Karpas-422 (cell line): ENCODE measurements at regions not wholly inside any gene's neighbourhood (a gene's known extent, or its start where the extent isn't known, plus 50 kb on each side); places are given as distances from the start of the nearest gene placed in this dataset. TPM values are rescaled to one million over a fixed set of nuclear protein-coding genes. Genes with fewer than 3 reads are reported as not detected.

Experiments
- DNase-seq: peaks from one replicate; pipeline ENCODE4 v3.0.0-alpha.2; 2015
- H2AFZ ChIP-seq: fragments of 200-600 bp; sonication (generic); 2 replicates; pipeline ENCODE4 v1.6.1; 2014; ENCODE audit warnings: antibody characterized with exemption, low read length, mixed read lengths
- H3K27ac ChIP-seq: fragments of 200-600 bp; sonication (generic); 2 replicates; pipeline ENCODE4 v1.5.1; 2014; ENCODE audit warnings: mild to moderate bottlenecking, low read length, moderate library complexity
- H3K27me3 ChIP-seq: fragments of 200-600 bp; sonication (generic); 2 replicates; pipeline ENCODE4 v1.6.1; 2014; ENCODE audit warnings: low read length, mixed read lengths
- H3K36me3 ChIP-seq: fragments of 200-600 bp; sonication (generic); 2 replicates; pipeline ENCODE4 v1.6.1; 2014; ENCODE audit warnings: low read length, mixed read lengths; ENCODE audit not compliant: insufficient read depth
- H3K4me1 ChIP-seq: fragments of 200-600 bp; sonication (generic); 2 replicates; pipeline ENCODE4 v1.6.1; 2014; ENCODE audit warnings: mild to moderate bottlenecking, low read length, mixed read lengths
- H3K4me2 ChIP-seq: fragments of 200-600 bp; sonication (generic); 2 replicates; pipeline ENCODE4 v1.6.1; 2014; ENCODE audit warnings: low read length, low read depth, mild to moderate bottlenecking; ENCODE audit not compliant: poor library complexity, severe bottlenecking
- H3K4me3 ChIP-seq: fragments of 200-600 bp; sonication (generic); 2 replicates; pipeline ENCODE4 v1.5.1; 2014; ENCODE audit warnings: mild to moderate bottlenecking, antibody characterized with exemption, low read length, mixed read lengths
- H3K79me2 ChIP-seq: fragments of 200-600 bp; sonication (generic); 2 replicates; pipeline ENCODE4 v1.6.1; 2014; ENCODE audit warnings: mild to moderate bottlenecking, low read length, mixed read lengths
- H3K9ac ChIP-seq: fragments of 200-600 bp; sonication (generic); 2 replicates; pipeline ENCODE4 v1.6.0; 2014; ENCODE audit warnings: low read length
- H3K9me2 ChIP-seq: fragments of 200-600 bp; sonication (generic), shearing (Covaris generic); replicated peaks from 2 replicates; pipeline ENCODE4 v1.6.0; 2014; ENCODE audit warnings: mild to moderate bottlenecking, low read length, moderate library complexity; ENCODE audit not compliant: insufficient read depth
- H3K9me3 ChIP-seq: fragments of 300-700, 200-600 bp; sonication (generic); 2 replicates; pipeline ENCODE4 v1.6.1; 2014; ENCODE audit warnings: low read length, mixed read lengths
- H4K20me1 ChIP-seq: fragments of 200-600 bp; sonication (generic); 2 replicates; pipeline ENCODE4 v1.6.1; 2014; ENCODE audit warnings: mild to moderate bottlenecking, antibody characterized with exemption, low read length, low read depth; ENCODE audit not compliant: insufficient read depth
- small RNA-seq: library from RNA; depleted of rRNA; stranded (forward); fragments of <200 nt; gene quantifications from one replicate; pipeline ENCODE3, GENCODE V24; 2014

- no peak overlapping the region for H3K9ac ChIP-seq
- no peaks in the 10 kb centered on the region for H3K4me1 ChIP-seq
- no peak overlapping the region for H3K4me2 ChIP-seq
- no peak overlapping the region for H3K4me3 ChIP-seq
- peaks cover 37% of the 10 kb centered on the region for H3K9me3 ChIP-seq
- no peaks in the 10 kb centered on the region for H3K27me3 ChIP-seq
- H4K20me1 ChIP-seq: no peaks in the 10 kb centered on the region
- H2AFZ ChIP-seq: no peak overlapping the region
- no peak overlapping the region for H3K27ac ChIP-seq
- no peaks in the 10 kb centered on the region for H3K9me2 ChIP-seq
- H3K36me3 ChIP-seq: no peaks in the 10 kb centered on the region
- DNase-seq: no peak
- H3K79me2 ChIP-seq: no peaks in the 10 kb centered on the region
These were observed 68.7 kb upstream of the ATP10A start for GRCh38 chr15:25931851-25932250.

DNA sequence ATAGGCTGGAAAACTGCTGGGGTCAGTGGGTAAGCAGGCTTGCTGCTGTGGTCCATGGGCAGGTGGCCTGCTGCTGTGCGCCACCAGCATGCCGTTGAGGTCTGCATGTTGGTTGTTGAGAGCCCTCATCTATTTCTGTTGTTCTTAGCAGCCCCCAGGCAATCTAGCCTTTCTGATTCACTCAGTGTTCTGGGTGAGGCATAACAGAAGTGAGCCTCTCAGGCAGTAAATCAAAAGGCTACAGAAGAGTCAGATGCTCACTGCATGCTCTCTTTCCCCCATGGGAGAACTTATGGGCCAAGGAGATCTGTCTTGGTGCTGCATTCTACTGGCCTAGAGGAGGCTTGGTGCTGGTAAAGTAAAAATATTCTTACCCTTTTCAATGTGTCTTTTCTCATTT lies 67.8 kb upstream of the ATP10A start:
- Histone ChIP-seq H3K36me3 (no peaks in the 10 kb centered on the region), H4K20me1 (no peaks in the 10 kb centered on the region), H3K27ac (no peak overlapping the region), H3K27me3 (no peaks in the 10 kb centered on the region), H3K4me1 (no peaks in the 10 kb centered on the region), H3K4me3 (no peak overlapping the region), H2AFZ (no peak overlapping the region), H3K4me2 (no peak overlapping the region), H3K9ac (no peak overlapping the region), H3K79me2 (no peaks in the 10 kb centered on the region), H3K9me2 (no peaks in the 10 kb centered on the region), H3K9me3 (peaks cover 43% of the 10 kb centered on the region)
- DNase-seq: no peak

Small RNAs in the stretch of these regions (small RNA-seq; reads per million reads assigned to genes)
- gene RF00554: not detected
